HEK293 (cell line): ENCODE measurements at regions not wholly inside any gene's neighbourhood (a gene's known extent, or its start where the extent isn't known, plus 50 kb on each side); places are given as distances from the start of the nearest gene placed in this dataset.

Source experiments
- CTCF ChIA-PET: fragments of 350-600 bp; formaldehyde crosslinking; extraction: SDS; loops from one replicate; lab custom pipeline; 2021; ENCODE audit warnings: antibody characterized with exemption; lab: Yijun Ruan, JAX
- POLR2A ChIA-PET: fragments of 300-600 bp; formaldehyde crosslinking; extraction: SDS; loops from one replicate; lab custom pipeline; 2020; ENCODE audit warnings: antibody characterized with exemption, inconsistent platforms; lab: Yijun Ruan, JAX
- H3K27ac ChIP-seq: fragments of 200-500 bp; sonication (Bioruptor generic); 2 replicates; pipeline ENCODE4 v1.5.1; 2014; ENCODE audit warnings: low read depth, low read length, control low read depth, inconsistent platforms; ENCODE audit errors: extremely low read depth
- H3K36me3 ChIP-seq, 2 experiments: fragments of 200-500 bp in 1 of 2; sonication (Bioruptor generic) in 1 of 2; 1 replicate in 1 of 2; 2 replicates in 1 of 2; pipeline ENCODE4 v1.5.1; 2014 to 2017; ENCODE audit warnings: inconsistent platforms in 2 of 2, low read length in 2 of 2; ENCODE audit not compliant: control insufficient read depth in 2 of 2, insufficient read depth in 1 of 2
- H3K4me1 ChIP-seq: fragments of 200-500 bp; sonication (Bioruptor generic); 2 replicates; pipeline ENCODE4 v1.5.1; 2014; ENCODE audit warnings: mild to moderate bottlenecking, low read length, inconsistent platforms; ENCODE audit not compliant: control insufficient read depth, insufficient read depth
- H3K4me3 ChIP-seq: 2 replicates; pipeline ENCODE4 v1.5.1; 2011; ENCODE audit warnings: low read depth, mild to moderate bottlenecking, control low read depth, low read length, moderate library complexity
- H3K9me3 ChIP-seq: fragments of 200-500 bp; sonication (Bioruptor generic); 2 replicates; pipeline ENCODE4 v1.5.1; 2014; ENCODE audit warnings: low read depth, low read length, inconsistent platforms; ENCODE audit not compliant: control insufficient read depth, insufficient read depth
- GLI2 ChIP-seq: fragments of 450-650 bp; formaldehyde crosslinking; IDR thresholded peaks from 2 replicates; pipeline ENCODE4; 2017; ENCODE audit warnings: missing biosample characterization, missing genetic modification characterization, low read depth, borderline replicate concordance
- HOXA7 ChIP-seq: sonication (generic); formaldehyde crosslinking; IDR thresholded peaks from 2 replicates; pipeline ENCODE4 v1.8.1; 2022; ENCODE audit warnings: missing genetic modification reagents, borderline replicate concordance
- HOXD13 ChIP-seq: sonication (generic); formaldehyde crosslinking; IDR thresholded peaks from 2 replicates; pipeline ENCODE4 v1.8.0; 2022; ENCODE audit warnings: missing genetic modification reagents, borderline replicate concordance
- KLF10 ChIP-seq: fragments of 450-650 bp; IDR thresholded peaks from 2 replicates; pipeline ENCODE4 v1.5.1; 2018; ENCODE audit warnings: missing biosample characterization, mild to moderate bottlenecking, missing genetic modification characterization
- KLF8 ChIP-seq: fragments of 450-650 bp; formaldehyde crosslinking; IDR thresholded peaks from 2 replicates; pipeline ENCODE4 v1.5.1; 2016; ENCODE audit warnings: missing biosample characterization, missing genetic modification characterization
- MZF1 ChIP-seq: fragments of 450-650 bp; formaldehyde crosslinking; IDR thresholded peaks from 2 replicates; pipeline ENCODE4 v1.5.1; 2017; ENCODE audit warnings: missing biosample characterization, missing genetic modification characterization, borderline replicate concordance
- PRDM1 ChIP-seq: fragments of 450-650 bp; formaldehyde crosslinking; IDR thresholded peaks from 2 replicates; pipeline ENCODE4; 2016; ENCODE audit warnings: missing biosample characterization, missing genetic modification characterization
- SCRT1 ChIP-seq: fragments of 450-650 bp; formaldehyde crosslinking; IDR thresholded peaks from 2 replicates; pipeline ENCODE4 v1.5.1; 2016; ENCODE audit warnings: missing biosample characterization, missing genetic modification characterization, borderline replicate concordance
- ZBTB21 ChIP-seq: fragments of 450-650 bp; formaldehyde crosslinking; IDR thresholded peaks from 2 replicates; pipeline ENCODE4 v1.5.1; 2017; ENCODE audit warnings: missing biosample characterization, missing genetic modification characterization
- ZFHX2 ChIP-seq: fragments of 450-650 bp; formaldehyde crosslinking; conservative IDR thresholded peaks from 2 replicates; pipeline ENCODE4 v1.5.1; 2016; ENCODE audit warnings: missing biosample characterization, missing genetic modification characterization
- ZFP41 ChIP-seq: fragments of 450-650 bp; formaldehyde crosslinking; IDR thresholded peaks from 2 replicates; pipeline ENCODE4 v1.5.1; 2016; ENCODE audit warnings: missing biosample characterization, missing genetic modification characterization, borderline replicate concordance
- ZNF175 ChIP-seq: fragments of 450-650 bp; formaldehyde crosslinking; IDR thresholded peaks from 2 replicates; pipeline ENCODE4 v1.5.1; 2016; ENCODE audit warnings: missing biosample characterization, missing genetic modification characterization
- ZNF24 ChIP-seq: fragments of 450-650 bp; formaldehyde crosslinking; IDR thresholded peaks from 2 replicates; pipeline ENCODE4 v1.5.1; 2016; ENCODE audit warnings: missing biosample characterization, missing genetic modification characterization
- ZNF350 ChIP-seq: fragments of 450-650 bp; formaldehyde crosslinking; IDR thresholded peaks from 2 replicates; pipeline ENCODE4 v1.5.0; 2017; ENCODE audit warnings: missing biosample characterization, mild to moderate bottlenecking, missing genetic modification characterization
- ZNF362 ChIP-seq: fragments of 450-650 bp; formaldehyde crosslinking; IDR thresholded peaks from 2 replicates; pipeline ENCODE4 v1.5.1; 2016; ENCODE audit warnings: missing biosample characterization, missing genetic modification characterization
- ZNF621 ChIP-seq: fragments of 450-650 bp; formaldehyde crosslinking; IDR thresholded peaks from 2 replicates; pipeline ENCODE4 v1.5.1; 2017; ENCODE audit warnings: missing biosample characterization, missing genetic modification characterization
- ZNF792 ChIP-seq: fragments of 450-650 bp; formaldehyde crosslinking; IDR thresholded peaks from 2 replicates; pipeline ENCODE4 v1.5.1; 2016; ENCODE audit warnings: missing biosample characterization, missing genetic modification characterization
- TF ChIP-seq, protein P1 (sequence below): fragments of 450-650 bp; formaldehyde crosslinking; IDR thresholded peaks from 2 replicates; pipeline ENCODE4 v1.5.1; 2016; ENCODE audit warnings: missing biosample characterization, missing genetic modification characterization
- TF ChIP-seq, protein P2 (sequence below): fragments of 450-650 bp; formaldehyde crosslinking; IDR thresholded peaks from 2 replicates; pipeline ENCODE4 v1.5.1; 2016; ENCODE audit warnings: missing biosample characterization, missing genetic modification characterization
- TF ChIP-seq, protein P3 (sequence below): fragments of 450-650 bp; formaldehyde crosslinking; conservative IDR thresholded peaks from 2 replicates; pipeline ENCODE4 v1.5.1; 2016; ENCODE audit warnings: low read depth, missing biosample characterization, missing genetic modification characterization

GRCh38 chr3:176920766-176921160 lies 276.5 kb downstream of the TBL1XR1 start:
- H3K27ac ChIP-seq, result no peak overlapping the region
- no peaks in the 10 kb centered on the region for H3K36me3 ChIP-seq
- CTCF ChIA-PET, result interaction anchor here (1.0 kb wide), 1 partner anchor 18 kb away, joined by 3 read pairs; no protein-coding TSS in a partner anchor
- no peaks in the 10 kb centered on the region for H3K9me3 ChIP-seq
- no peaks in the 10 kb centered on the region for H3K4me1 ChIP-seq
- H3K4me3 ChIP-seq, result no peak overlapping the region
- POLR2A ChIA-PET, result no interaction called here
- TF ChIP-seq, protein P1, sequence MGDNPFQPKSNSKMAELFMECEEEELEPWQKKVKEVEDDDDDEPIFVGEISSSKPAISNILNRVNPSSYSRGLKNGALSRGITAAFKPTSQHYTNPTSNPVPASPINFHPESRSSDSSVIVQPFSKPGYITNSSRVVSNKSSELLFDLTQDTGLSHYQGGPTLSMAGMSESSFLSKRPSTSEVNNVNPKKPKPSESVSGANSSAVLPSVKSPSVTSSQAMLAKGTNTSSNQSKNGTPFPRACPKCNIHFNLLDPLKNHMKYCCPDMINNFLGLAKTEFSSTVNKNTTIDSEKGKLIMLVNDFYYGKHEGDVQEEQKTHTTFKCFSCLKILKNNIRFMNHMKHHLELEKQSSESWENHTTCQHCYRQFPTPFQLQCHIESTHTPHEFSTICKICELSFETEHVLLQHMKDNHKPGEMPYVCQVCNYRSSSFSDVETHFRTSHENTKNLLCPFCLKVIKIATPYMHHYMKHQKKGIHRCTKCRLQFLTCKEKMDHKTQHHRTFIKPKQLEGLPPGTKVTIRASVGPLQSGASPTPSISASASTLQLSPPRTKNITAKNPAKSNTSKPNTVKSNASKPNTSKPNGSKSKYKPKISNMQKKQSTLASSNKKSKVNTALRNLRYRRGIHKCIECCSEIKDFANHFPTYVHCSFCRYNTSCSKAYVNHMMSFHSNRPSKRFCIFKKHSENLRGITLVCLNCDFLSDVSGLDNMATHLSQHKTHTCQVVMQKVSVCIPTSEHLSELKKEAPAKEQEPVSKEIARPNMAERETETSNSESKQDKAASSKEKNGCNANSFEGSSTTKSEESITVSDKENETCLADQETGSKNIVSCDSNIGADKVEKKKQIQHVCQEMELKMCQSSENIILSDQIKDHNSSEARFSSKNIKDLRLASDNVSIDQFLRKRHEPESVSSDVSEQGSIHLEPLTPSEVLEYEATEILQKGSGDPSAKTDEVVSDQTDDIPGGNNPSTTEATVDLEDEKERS (tag by site-specific recombination), result no peak
- TF ChIP-seq ZBTB21 (no peak), GLI2 (tag by site-specific recombination) (no peak), KLF8 (tag by site-specific recombination) (no peak), MZF1 (tag by site-specific recombination) (no peak), ZNF175 (tag by site-specific recombination) (no peak), ZNF792 (tag by site-specific recombination) (no peak)

DNA sequence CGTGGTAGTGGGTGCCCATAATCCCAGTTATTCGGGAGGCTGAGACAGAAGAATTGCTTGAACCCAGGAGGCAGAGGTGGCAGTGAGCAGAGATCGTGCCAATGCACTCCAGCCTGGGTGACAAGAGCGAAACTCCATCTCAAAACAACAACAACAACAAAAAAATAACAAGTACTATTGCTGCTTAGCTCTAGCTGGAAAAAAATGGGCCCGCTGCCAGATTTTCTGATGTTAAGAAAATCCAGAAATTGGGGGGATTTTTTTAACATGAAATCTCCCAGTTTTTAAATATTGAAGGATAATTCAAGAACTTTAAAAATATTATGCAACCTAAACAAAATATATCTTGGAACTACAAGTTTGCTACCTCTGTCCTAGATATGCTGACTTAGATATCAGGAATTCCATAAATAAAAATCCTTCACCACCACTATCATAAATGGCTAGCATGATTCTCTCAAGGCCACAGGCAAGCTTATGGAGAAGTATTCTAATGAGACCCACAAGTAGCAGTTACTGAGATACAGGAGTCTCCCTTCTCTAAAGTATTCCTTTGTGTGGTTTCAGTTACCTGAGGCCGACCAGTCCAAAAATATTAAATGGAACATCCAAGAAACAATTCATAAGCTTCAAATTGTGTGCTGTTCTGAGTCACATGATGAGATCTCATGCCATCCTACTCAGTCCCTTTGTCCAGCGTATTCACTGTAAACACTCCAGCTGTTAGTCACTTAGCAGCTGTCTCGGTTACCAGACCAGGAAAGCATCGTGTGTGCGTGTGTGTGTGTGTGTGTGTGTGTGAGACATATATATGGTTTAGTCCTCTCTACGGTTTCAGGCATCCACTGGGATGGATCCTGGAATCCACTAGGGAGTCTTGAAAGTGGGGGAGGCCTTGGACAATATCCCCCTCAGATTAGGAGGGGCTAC lies 277.2 kb downstream of the TBL1XR1 start:
- TF ChIP-seq ZFHX2 (tag by site-specific recombination), result no peak
- no peak for TF ChIP-seq GLI2 (tag by site-specific recombination)
- TF ChIP-seq KLF10 (tag by site-specific recombination), result no peak
- TF ChIP-seq HOXD13 (CRISPR knock-in tag), result no peak
- no peak for TF ChIP-seq ZNF621 (tag by site-specific recombination)
- no peak for TF ChIP-seq PRDM1 (tag by site-specific recombination)
- no peaks in the 10 kb centered on the region for H3K9me3 ChIP-seq
- CTCF ChIA-PET, result interaction anchor here (0.8 to 1.0 kb wide), 2 partner anchors 16 to 19 kb away, joined by 3 read pairs; no protein-coding TSS in a partner anchor
- no peaks in the 10 kb centered on the region for H3K36me3 ChIP-seq
- no peak overlapping the region for H3K4me3 ChIP-seq
- H3K4me1 ChIP-seq, result no peaks in the 10 kb centered on the region
- no peak overlapping the region for H3K27ac ChIP-seq
- POLR2A ChIA-PET, result no interaction called here

DNA sequence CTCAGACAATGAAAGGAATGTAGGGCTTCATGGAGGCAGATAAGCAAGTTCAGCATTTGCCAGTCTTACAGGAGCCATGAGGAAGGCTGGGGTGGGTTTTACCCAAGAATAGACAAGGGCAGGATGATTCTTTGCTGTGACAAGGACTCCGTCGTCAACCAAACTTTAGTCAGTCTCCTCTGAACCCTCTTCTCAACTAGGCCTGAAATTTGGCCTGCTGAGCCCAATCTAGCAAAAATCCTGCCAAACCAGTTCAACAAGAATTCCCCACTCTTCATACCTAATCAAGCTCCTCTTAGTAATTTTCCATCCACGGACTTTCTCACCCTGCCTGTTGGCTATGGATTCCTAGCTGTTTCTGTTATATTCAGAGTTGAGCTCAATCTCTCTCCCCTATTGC lies 280.5 kb downstream of the TBL1XR1 start:
- no peaks in the 10 kb centered on the region for H3K9me3 ChIP-seq
- ChIA-PET POLR2A (no interaction called here), CTCF (interaction anchor here (1.0 kb wide), 1 partner anchor 12 kb away, joined by 3 read pairs; no protein-coding TSS in a partner anchor)
- no peak overlapping the region for H3K4me3 ChIP-seq
- H3K4me1 ChIP-seq, result no peaks in the 10 kb centered on the region
- no peak overlapping the region for H3K27ac ChIP-seq
- H3K36me3 ChIP-seq, result no peaks in the 10 kb centered on the region
- TF ChIP-seq ZNF350 (tag by site-specific recombination) (no peak), ZNF24 (no peak), SCRT1 (tag by site-specific recombination) (no peak), ZFP41 (tag by site-specific recombination) (no peak), ZNF362 (tag by site-specific recombination) (no peak), HOXA7 (CRISPR knock-in tag) (no peak), PRDM1 (tag by site-specific recombination) (no peak)
- TF ChIP-seq, protein P2, sequence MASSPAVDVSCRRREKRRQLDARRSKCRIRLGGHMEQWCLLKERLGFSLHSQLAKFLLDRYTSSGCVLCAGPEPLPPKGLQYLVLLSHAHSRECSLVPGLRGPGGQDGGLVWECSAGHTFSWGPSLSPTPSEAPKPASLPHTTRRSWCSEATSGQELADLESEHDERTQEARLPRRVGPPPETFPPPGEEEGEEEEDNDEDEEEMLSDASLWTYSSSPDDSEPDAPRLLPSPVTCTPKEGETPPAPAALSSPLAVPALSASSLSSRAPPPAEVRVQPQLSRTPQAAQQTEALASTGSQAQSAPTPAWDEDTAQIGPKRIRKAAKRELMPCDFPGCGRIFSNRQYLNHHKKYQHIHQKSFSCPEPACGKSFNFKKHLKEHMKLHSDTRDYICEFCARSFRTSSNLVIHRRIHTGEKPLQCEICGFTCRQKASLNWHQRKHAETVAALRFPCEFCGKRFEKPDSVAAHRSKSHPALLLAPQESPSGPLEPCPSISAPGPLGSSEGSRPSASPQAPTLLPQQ (tag by site-specific recombination), result no peak
- TF ChIP-seq, protein P3, sequence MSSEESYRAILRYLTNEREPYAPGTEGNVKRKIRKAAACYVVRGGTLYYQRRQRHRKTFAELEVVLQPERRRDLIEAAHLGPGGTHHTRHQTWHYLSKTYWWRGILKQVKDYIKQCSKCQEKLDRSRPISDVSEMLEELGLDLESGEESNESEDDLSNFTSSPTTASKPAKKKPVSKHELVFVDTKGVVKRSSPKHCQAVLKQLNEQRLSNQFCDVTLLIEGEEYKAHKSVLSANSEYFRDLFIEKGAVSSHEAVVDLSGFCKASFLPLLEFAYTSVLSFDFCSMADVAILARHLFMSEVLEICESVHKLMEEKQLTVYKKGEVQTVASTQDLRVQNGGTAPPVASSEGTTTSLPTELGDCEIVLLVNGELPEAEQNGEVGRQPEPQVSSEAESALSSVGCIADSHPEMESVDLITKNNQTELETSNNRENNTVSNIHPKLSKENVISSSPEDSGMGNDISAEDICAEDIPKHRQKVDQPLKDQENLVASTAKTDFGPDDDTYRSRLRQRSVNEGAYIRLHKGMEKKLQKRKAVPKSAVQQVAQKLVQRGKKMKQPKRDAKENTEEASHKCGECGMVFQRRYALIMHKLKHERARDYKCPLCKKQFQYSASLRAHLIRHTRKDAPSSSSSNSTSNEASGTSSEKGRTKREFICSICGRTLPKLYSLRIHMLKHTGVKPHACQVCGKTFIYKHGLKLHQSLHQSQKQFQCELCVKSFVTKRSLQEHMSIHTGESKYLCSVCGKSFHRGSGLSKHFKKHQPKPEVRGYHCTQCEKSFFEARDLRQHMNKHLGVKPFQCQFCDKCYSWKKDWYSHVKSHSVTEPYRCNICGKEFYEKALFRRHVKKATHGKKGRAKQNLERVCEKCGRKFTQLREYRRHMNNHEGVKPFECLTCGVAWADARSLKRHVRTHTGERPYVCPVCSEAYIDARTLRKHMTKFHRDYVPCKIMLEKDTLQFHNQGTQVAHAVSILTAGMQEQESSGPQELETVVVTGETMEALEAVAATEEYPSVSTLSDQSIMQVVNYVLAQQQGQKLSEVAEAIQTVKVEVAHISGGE (tag by site-specific recombination), result no peak
